ENCODE measurements at regions not wholly inside any gene's neighbourhood (a gene's known extent, or its start where the extent isn't known, plus 50 kb on each side); places are given as distances from the start of the nearest gene placed in this dataset.
"Not testable (repeated sequence)": the region's sequence is repeated elsewhere in the genome, so short reads cannot be mapped to it uniquely, and the experiment has no call there.

- DNase-seq (ENCODE audit: low spot score) = no peak
Observed at GRCh38 chr7:81478664-81479063, 291.2 kb downstream of the HGF start.

DNA sequence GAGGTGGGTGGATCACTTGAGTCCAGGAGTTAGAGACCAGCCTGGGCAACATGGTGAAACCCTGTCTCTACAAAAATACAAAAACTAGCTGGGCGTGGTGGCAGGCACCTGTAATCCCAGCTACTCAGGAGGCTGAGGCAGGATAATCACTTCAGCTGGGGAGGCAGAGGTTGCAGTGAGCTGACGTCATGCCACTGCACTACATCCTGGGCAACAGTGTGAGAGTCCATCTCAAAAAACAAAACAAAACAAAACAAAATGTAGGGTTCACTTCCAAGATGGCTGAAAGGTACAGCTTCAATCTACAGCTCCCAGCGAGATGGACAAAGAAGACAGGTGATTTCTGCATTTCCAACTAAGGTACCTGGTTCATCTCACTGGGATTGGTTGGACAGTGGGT lies 291.6 kb downstream of the HGF start:
- not testable (repeated sequence) for DNase-seq (ENCODE audit: low spot score)

GRCh38 chr7:81473236-81473635 lies 296.6 kb downstream of the HGF start:
- no peak for DNase-seq (ENCODE audit: low spot score)

DNA sequence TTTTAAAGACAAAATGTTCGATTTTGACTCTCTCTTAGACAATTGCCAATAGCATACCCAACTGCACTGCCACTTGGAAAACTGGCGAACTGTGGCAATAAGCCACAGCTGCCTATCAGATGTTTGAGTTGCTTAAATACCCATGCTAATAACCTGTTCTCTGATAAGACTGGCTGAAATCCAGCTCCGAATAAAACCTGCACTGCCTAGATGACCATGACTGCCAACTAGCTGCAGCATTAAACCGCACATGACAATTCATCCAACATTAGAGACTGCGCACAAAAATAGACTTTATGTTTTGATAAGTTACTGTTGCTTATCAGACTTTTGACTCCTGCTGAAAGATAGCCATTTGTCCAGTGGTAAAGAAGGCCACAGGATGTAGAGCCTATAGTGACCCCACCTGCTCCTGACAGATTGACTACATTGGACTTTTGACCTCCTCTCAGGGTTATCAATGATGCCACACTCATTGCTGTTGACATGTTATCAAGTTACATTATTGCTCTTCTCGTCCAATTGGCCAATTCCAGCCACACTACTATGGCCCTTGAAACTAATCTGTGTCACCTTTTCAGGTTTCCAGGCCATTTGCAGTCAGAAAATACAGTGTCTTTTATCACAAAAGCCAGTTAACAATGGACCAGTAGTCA lies 299.0 kb downstream of the HGF start:
- no peak for DNase-seq (ENCODE audit: low spot score)

DNA sequence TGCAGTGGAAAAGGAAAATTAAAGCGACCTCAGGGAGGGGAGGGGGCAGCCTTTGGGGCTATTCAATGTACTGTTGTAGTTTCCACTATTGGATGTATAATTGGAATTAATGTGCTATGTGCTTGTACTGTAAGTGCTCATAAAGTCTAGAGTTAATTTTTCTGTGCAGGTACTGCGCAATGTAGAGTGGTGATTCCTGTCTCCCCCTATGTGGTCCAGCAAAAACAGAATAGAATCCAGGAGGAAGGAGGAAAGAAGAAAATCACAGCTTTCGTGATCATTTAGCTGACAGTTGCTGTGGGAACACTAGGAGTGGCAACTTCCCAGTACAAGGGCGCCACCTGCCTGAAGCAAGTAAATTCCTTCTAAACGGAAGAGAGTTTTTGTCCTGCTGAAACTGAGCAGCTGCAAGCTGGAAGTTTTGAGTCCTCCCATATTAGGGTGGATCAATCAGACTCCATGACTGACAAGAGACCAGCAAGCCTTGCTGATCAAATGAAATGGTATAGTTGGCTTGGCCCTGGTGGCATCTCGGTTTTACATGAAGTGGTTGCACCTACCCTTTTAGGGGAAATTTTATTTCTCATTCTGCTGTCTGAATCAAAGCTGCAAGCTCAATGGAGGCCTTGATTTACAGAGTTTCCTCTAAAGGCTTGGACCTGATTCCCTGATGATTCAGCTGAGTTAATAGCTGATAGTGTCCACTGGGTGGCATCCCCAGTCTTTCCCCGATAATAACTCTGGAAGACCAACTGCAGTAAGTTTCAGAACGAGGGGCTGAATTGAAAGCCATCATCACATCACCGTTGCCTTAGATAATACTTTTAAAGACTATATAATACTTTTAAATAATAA lies 299.8 kb downstream of the HGF start:
- DNase-seq (ENCODE audit: low spot score) = peak; percentile 81

GRCh38 chr7:81469153-81469868 lies 300.5 kb downstream of the HGF start:
- no peak for DNase-seq (ENCODE audit: low spot score)

DNA sequence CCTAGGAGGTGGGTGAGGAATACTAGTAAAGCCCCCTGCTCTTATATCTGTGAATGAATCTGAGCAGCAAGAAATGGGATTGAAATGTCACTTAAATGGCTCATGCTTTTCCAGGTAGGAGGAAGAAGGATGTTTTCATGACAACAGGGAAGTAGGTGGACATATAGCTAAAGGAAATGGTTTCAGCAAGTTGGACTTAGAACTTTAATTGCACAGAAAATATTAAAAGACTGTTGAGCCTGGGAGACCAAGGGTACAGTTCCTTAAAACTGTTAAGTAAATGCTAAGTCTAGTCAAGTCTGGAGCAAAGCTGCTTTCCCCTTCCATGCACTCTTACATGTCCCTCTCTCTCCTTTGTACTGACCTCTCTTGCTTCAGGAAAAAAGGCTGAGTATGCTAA lies 301.3 kb downstream of the HGF start:
- no peak for DNase-seq (ENCODE audit: low spot score)

- no peak for DNase-seq (ENCODE audit: low spot score)
Observed at GRCh38 chr7:81467964-81468363, 301.9 kb downstream of the HGF start.

- no peak for DNase-seq (ENCODE audit: low spot score)
Observed at GRCh38 chr7:81462672-81463071, 307.2 kb downstream of the HGF start.

- no peak for DNase-seq (ENCODE audit: low spot score)
Observed at GRCh38 chr7:81460250-81461045, 309.4 kb downstream of the HGF start.

GRCh38 chr7:81459485-81459884 lies 310.4 kb downstream of the HGF start:
- DNase-seq (ENCODE audit: low spot score) = no peak

- DNase-seq (ENCODE audit: low spot score) = peak; percentile 49
Observed at GRCh38 chr7:81457852-81458522, 311.9 kb downstream of the HGF start.

DNA sequence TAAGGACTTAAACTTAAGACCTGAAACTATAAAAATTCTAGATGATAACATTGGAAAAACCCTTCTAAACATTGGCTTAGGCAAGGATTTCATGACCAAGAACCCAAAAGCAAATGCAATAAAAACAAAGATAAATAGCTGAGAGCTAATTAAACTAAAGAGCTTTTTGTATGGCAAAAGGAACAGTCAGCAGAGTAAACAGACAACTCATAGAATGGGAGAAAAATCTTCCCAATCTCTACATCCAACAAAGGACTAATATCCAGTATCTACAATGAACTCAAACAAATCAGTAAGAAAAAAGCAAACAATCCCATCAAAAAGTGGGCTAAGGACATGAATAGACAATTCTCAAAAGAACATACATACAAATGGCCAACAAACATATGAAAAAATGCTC lies 316.1 kb downstream of the HGF start:
- DNase-seq (ENCODE audit: low spot score) = not testable (repeated sequence)

GRCh38 chr7:81449105-81449504 lies 320.7 kb downstream of the HGF start:
- no peak for DNase-seq (ENCODE audit: low spot score)

GRCh38 chr7:81447351-81447952 lies 322.4 kb downstream of the HGF start:
- DNase-seq (ENCODE audit: low spot score) = peak; percentile 58

DNA sequence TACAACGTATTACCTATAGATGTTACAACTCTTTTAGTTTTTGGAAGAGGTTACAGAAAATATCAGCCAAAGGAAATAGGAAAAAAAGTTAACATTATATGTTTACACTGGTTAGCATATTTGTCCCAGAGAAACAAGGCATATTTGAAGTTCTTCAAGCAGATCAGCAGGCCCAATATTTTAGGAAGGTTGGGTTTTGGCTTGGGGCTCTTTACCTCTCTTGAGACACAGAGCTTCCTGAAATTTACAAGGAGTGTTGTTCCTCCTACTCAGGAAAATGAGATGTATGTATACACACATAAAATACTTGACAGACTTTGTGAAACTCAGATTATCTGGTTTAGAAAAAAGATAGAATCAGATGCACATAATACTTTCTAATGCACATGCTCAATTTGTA lies 323.6 kb downstream of the HGF start:
- no peak for DNase-seq (ENCODE audit: low spot score)

DNA sequence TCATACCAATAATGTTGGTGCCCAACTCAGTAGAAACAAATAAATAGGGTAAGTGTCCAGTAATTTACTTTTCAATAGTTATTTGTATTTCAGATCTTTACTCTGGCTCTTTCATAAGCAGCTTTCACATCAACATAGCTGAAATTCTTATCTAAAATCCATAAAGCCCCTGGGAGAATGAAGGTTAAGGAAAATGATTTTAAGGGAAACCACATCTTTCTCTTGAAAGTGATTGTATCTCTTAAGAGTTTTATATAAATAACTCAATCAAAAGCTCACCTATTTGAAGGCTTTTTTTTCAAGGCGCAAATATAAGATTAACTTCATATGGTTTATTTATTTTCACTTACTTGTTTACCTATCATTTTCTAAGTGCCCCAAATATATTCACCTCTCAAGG lies 324.4 kb downstream of the HGF start:
- no peak for DNase-seq (ENCODE audit: low spot score)

- DNase-seq (ENCODE audit: low spot score) = no peak
Observed at GRCh38 chr7:81441750-81442149, 328.1 kb downstream of the HGF start.

GRCh38 chr7:81439591-81439990 lies 330.3 kb downstream of the HGF start:
- DNase-seq (ENCODE audit: low spot score) = no peak

- not testable (repeated sequence) for DNase-seq (ENCODE audit: low spot score)
Observed at GRCh38 chr7:81437160-81437559, 332.7 kb downstream of the HGF start.

GRCh38 chr7:81433692-81434331 lies 336.0 kb downstream of the HGF start:
- DNase-seq (ENCODE audit: low spot score) = no peak
